Fibroblast of the aortic adventitia (primary cell): ENCODE measurements at regions not wholly inside any gene's neighbourhood (a gene's known extent, or its start where the extent isn't known, plus 50 kb on each side); places are given as distances from the start of the nearest gene placed in this dataset.

Experiments
- DNase-seq: peaks from one replicate; pipeline ENCODE4 v3.0.0-alpha.2; 2010; ENCODE audit warnings: low read depth
- H3K4me3 ChIP-seq: 2 replicates; pipeline ENCODE4 v1.5.1; 2011; ENCODE audit warnings: low read depth, mild to moderate bottlenecking, control low read depth, low read length, moderate library complexity
- TF ChIP-seq, protein P1 (sequence below): IDR thresholded peaks from 2 replicates; pipeline ENCODE4 v1.5.1; 2011; ENCODE audit warnings: mild to moderate bottlenecking, low read length, control low read depth, inconsistent platforms; ENCODE audit not compliant: insufficient read depth

DNA sequence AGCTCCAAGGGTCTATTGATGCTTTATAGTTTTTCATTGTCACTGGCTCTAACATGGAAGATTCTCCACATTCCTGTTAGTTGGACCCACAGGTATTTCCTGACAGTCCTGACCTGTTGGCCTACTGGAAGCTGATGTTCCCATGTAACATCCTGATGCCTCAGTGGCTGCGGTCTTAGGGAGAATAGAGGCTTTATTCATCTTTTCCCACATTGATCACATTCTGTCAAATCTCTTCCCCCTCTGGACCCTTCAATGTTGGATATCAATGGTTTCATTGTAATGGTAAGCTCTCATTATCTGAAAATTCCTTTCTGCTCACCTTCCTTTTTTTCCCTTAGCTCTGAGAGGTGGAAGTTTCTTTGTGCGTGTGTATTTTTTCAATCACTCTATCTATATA, 280.9 kb upstream of the TBX3 start:
- TF ChIP-seq, protein P1, sequence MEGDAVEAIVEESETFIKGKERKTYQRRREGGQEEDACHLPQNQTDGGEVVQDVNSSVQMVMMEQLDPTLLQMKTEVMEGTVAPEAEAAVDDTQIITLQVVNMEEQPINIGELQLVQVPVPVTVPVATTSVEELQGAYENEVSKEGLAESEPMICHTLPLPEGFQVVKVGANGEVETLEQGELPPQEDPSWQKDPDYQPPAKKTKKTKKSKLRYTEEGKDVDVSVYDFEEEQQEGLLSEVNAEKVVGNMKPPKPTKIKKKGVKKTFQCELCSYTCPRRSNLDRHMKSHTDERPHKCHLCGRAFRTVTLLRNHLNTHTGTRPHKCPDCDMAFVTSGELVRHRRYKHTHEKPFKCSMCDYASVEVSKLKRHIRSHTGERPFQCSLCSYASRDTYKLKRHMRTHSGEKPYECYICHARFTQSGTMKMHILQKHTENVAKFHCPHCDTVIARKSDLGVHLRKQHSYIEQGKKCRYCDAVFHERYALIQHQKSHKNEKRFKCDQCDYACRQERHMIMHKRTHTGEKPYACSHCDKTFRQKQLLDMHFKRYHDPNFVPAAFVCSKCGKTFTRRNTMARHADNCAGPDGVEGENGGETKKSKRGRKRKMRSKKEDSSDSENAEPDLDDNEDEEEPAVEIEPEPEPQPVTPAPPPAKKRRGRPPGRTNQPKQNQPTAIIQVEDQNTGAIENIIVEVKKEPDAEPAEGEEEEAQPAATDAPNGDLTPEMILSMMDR, result no peak
- H3K4me3 ChIP-seq, result no peak overlapping the region
- DNase-seq, result no peak

DNA sequence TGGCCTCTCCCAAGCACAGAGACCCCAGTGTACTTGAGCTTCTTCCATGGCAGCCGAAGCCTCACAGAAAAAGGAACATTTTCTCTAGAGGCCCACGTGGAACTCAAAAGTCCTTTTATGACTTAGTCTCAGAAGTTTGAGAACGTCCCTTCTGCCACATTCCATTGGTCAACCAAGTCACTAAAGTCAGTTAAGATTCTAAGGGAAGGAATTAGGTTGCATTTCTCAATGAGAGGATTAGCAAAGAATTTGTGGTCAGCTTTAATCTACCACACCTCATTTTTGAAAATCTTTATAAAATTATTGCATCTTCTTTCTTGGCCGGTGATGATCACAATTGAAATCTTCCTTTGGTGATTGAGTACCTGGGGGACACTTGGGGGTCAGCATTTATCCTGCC, 279.9 kb upstream of the TBX3 start:
- TF ChIP-seq, protein P1, result no peak
- no peak for DNase-seq

DNA sequence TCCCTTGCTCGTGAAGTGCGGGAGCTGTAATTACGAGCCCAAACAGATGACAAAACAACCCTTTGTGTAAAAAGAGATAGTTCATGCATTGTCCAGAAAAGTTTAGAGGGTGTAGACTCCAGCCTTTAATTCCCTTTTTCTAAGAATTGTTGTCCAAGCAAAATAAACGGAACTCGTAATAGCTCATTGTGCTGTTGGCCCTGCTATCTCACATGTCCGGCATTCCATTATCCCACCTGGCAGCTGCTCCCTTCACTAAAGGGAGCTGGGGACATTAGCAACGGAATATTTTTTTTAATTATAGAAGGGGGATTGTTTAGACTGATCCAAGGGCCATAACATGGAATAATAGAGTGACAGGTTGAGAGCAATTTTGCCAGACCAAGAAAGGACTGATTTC, 277.5 kb upstream of the TBX3 start:
- no peak overlapping the region for H3K4me3 ChIP-seq
- no peak for DNase-seq
- TF ChIP-seq, protein P1, result no peak

More for the DNA sequence above, 279.9 kb upstream of the TBX3 start:
- H3K4me3 ChIP-seq, result no peak overlapping the region

DNA sequence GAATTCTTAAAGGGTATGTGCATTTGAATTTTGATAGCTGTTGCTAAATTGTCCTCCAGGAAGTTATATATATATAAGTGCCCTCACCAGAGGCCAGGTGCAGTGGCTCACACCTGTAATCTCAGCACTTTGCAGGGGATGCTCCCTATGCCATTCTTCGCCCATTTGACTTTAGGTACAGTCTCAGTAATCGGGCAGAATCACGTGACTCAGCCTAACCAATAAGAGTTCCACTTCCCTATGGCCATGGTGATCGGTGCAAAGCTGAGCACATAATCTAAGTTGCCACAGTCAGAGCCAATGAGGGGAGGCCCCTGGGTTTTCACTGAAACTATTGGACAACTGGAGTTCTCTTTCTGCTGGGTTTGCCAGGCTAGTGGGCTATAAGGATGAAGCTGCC, 274.6 kb upstream of the TBX3 start:
- DNase-seq, result no peak
- H3K4me3 ChIP-seq, result no peak overlapping the region
- TF ChIP-seq, protein P1, result no peak

DNA sequence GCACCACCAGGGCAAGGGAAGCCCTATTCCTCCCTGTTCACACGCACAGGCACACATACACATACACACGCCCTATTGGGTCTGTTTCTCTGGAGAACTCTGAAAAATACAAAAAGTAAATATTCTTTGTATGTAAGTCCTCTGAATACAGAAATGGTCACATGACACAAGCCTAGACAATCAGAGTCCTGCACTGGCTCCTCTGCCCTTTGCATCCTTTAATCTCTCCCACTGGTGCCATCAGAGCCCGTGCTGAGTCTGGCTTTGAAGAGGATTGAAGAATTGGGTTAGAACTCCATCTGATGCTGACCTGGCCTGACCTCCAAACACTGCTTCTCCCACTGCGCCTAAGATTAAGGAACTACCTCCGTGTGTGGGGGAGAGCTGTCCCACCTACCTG, 273.2 kb upstream of the TBX3 start:
- H3K4me3 ChIP-seq, result no peak overlapping the region
- TF ChIP-seq, protein P1, result no peak
- DNase-seq, result no peak

DNA sequence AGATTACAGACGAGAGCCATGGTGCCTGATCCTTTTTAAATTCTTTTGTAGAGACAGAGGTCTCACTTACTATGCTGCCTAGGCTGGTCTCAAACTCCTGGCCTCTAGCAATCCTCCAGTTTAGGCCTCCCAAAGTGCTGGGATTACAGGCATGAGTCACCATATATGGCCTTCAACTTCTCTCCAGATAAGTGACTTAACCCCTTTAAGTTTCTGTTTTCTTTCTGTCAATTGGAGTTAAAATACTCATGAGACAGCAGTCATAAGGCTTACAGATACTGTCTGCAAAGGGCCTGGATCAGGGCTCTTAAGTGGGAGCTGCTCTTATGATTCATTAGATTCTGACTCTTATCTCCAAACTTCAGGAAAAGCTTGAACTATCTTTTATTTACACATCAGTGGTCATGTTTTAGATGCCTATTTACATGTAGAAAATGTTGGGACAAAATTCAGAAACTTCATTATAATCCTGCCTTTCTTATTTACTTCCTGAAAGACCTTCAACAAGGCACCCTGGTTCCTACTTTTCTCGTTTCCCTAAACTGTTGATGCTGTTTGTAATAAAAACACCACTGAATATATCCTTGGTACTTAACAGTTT, 271.5 kb upstream of the TBX3 start:
- no peak overlapping the region for H3K4me3 ChIP-seq
- TF ChIP-seq, protein P1, result no peak
- DNase-seq, result peak; percentile 41

DNA sequence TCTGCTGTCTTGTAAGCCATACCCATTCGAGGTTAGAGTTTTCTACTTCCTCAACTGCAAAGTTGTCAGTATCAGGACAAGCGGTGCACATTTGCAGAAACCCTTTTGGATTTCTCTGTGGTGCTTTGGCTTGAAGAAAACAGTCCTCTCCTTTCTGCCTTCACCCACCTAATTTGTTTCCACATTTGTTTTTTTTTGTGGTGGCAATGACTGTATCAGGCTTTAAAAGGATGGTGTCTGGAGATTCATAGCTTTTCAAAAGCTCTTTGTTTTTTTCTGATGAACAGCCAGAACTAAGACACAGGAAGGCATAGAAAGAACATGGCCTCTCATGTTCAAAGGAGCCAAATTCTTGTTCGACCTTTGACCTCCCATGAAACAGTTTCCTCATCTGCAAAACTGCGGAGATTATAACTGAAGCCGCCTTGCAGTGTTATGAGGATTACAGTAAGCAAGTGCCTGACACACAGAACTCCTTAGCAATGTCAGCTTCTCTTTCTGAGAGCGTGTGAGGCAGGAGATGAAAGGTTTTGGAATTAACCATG, 270.6 kb upstream of the TBX3 start:
- TF ChIP-seq, protein P1, result no peak
- H3K4me3 ChIP-seq, result no peak overlapping the region
- no peak for DNase-seq
